Epithelial cell of proximal tubule (primary cell): ENCODE measurements at regions not wholly inside any gene's neighbourhood (a gene's known extent, or its start where the extent isn't known, plus 50 kb on each side); places are given as distances from the start of the nearest gene placed in this dataset.
A peak's percentile ranks its signal among the peaks of the same experiment; 100 is the strongest.

Experiments used
- DNase-seq: peaks from one replicate; pipeline ENCODE4 v3.0.0-alpha.2; 2011; ENCODE audit warnings: low read depth
- H3K4me3 ChIP-seq: 2 replicates; pipeline ENCODE4 v1.5.1; 2011; ENCODE audit warnings: low read depth, mild to moderate bottlenecking, low read length
- TF ChIP-seq, protein P1 (sequence below): conservative IDR thresholded peaks from 2 replicates; pipeline ENCODE4 v1.5.1; 2012; ENCODE audit warnings: low read depth, mild to moderate bottlenecking, low read length

DNA sequence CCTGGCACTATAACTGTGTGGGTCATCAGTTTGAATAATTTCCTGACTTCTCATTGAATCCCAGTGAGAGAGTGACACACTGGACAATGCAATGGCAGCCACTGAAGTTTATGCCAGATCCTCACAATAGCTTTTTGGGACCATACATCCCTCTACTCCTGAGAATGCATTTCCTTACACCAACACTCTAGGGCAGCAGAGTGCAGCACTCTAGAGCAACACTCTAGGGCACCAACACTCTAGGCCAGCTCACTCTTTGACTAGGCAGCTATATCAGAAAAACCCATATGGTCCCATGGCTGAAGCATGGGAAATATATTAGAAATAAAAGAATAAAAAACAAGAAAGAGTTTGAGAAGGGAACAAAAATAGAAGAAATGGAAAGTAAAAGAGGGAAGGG, 309.2 kb downstream of the MAP2K6 start:
- TF ChIP-seq, protein P1, sequence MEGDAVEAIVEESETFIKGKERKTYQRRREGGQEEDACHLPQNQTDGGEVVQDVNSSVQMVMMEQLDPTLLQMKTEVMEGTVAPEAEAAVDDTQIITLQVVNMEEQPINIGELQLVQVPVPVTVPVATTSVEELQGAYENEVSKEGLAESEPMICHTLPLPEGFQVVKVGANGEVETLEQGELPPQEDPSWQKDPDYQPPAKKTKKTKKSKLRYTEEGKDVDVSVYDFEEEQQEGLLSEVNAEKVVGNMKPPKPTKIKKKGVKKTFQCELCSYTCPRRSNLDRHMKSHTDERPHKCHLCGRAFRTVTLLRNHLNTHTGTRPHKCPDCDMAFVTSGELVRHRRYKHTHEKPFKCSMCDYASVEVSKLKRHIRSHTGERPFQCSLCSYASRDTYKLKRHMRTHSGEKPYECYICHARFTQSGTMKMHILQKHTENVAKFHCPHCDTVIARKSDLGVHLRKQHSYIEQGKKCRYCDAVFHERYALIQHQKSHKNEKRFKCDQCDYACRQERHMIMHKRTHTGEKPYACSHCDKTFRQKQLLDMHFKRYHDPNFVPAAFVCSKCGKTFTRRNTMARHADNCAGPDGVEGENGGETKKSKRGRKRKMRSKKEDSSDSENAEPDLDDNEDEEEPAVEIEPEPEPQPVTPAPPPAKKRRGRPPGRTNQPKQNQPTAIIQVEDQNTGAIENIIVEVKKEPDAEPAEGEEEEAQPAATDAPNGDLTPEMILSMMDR, result peak; percentile 62
- DNase-seq, result no peak
- H3K4me3 ChIP-seq, result no peak overlapping the region

DNA sequence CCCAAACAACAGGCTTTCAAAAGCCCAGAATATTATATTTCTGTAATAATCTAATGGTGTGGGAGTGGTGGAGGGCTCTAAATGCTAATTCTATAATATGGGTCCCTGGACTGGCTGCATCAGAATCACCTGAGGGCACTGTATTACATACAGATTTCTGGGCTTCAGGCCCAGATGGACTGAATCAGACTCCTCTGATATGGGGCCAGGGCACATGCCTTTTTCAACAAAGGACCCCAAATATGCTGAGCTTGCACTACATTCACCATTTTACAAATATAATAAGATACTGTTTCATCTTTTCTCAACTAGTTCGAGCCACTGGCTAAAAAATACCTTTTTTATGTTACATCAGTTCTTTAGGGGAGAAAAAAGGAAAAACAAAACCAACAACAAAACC, 309.7 kb downstream of the MAP2K6 start:
- H3K4me3 ChIP-seq, result no peak overlapping the region
- TF ChIP-seq, protein P1, result no peak
- DNase-seq, result no peak

GRCh38 chr17:69725146-69725545, 310.6 kb downstream of the MAP2K6 start:
- H3K4me3 ChIP-seq, result no peak overlapping the region
- no peak for DNase-seq
- TF ChIP-seq, protein P1, result no peak

DNA sequence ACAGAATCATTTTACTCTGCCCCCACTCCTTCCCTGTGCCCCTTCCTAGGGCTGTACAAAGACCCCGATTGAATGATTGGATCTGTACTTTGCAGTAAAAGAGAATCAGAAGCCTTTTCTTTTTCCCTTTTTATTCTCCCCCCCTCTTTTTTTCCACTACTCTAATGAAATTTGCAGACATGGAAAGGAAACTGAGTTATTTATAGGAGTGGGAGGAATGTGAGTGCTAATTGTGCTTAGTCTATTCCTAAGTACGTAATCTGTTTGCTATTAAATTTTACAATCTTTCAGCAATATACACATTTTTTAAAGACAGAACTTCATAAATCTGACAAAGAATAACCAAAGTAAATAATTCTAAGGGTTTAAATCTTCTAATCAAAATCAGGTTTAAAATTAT, 314.3 kb downstream of the MAP2K6 start:
- H3K4me3 ChIP-seq, result no peak overlapping the region
- no peak for DNase-seq
- TF ChIP-seq, protein P1, result no peak

DNA sequence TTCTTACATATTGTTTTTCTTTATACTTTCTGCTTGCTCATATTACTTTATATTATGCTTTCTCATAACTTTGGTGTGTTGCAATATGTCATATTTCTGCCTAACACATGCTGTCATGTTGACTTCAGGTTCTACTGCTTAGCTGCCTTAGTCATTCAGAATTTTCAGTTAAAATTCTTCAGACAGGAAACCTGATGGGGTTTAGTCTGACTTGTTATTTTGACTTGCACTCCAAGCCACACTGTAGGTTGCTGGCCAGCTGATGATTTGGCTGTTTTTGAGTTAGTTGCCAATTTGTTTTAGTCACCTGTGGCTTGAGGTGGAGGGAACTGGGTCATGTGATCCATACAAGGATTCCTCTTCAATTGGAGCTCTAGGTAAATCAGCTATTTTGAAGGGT, 315.4 kb downstream of the MAP2K6 start:
- H3K4me3 ChIP-seq, result no peak overlapping the region
- DNase-seq, result no peak
- TF ChIP-seq, protein P1, result no peak

- H3K4me3 ChIP-seq, result no peak overlapping the region
- TF ChIP-seq, protein P1, result no peak
- peak; percentile 84 for DNase-seq
Observed at GRCh38 chr17:69732272-69732918, 317.9 kb downstream of the MAP2K6 start.

- no peak overlapping the region for H3K4me3 ChIP-seq
- peak; percentile 87 for DNase-seq
- TF ChIP-seq, protein P1, result no peak
Observed at GRCh38 chr17:69733171-69734012, 318.9 kb downstream of the MAP2K6 start.
